GM12892 (cell line): ENCODE measurements at regions not wholly inside any gene's neighbourhood (a gene's known extent, or its start where the extent isn't known, plus 50 kb on each side); places are given as distances from the start of the nearest gene placed in this dataset.

Experiments
- POLR2A ChIP-seq: IDR thresholded peaks from 2 replicates; pipeline ENCODE4 v1.6.1; 2011; ENCODE audit warnings: low read depth, low read length, control low read depth
- TAF1 ChIP-seq: IDR thresholded peaks from 2 replicates; pipeline ENCODE4 v1.6.1; 2011; ENCODE audit warnings: low read depth, mild to moderate bottlenecking, control low read depth, low read length, borderline replicate concordance

GRCh38 chr17:13393841-13394710, 207.7 kb downstream of the HS3ST3A1 start:
- TF ChIP-seq POLR2A (no peak), TAF1 (no peak)
